ENCODE measurements at regions not wholly inside any gene's neighbourhood (a gene's known extent, or its start where the extent isn't known, plus 50 kb on each side); places are given as distances from the start of the nearest gene placed in this dataset.

DNA sequence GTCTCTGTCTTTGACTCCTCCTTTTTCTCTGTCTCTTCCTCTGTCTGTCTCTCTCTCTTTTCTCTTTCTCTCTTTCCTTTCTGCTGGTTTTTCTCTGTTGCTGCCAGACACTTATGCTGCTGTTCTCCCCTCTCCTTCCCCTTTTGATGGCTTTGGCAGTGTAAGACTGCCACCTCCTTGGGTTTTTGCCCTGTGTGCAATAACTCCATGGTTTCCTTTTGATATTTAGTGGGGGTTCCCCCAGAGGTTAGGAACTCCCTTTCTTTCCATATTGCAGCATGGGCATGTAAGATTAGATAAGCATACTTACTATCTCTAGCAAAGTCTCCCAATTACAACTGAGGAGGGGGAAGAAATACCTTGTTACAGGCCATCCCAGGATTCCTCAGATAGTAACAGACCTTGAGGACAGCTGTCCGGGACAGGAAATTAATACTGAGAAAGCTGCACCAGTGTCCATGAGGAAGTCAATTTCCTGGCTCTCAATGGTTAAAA is 333.8 kb upstream of the RBMY1B start:
- TF ChIP-seq, protein P1, sequence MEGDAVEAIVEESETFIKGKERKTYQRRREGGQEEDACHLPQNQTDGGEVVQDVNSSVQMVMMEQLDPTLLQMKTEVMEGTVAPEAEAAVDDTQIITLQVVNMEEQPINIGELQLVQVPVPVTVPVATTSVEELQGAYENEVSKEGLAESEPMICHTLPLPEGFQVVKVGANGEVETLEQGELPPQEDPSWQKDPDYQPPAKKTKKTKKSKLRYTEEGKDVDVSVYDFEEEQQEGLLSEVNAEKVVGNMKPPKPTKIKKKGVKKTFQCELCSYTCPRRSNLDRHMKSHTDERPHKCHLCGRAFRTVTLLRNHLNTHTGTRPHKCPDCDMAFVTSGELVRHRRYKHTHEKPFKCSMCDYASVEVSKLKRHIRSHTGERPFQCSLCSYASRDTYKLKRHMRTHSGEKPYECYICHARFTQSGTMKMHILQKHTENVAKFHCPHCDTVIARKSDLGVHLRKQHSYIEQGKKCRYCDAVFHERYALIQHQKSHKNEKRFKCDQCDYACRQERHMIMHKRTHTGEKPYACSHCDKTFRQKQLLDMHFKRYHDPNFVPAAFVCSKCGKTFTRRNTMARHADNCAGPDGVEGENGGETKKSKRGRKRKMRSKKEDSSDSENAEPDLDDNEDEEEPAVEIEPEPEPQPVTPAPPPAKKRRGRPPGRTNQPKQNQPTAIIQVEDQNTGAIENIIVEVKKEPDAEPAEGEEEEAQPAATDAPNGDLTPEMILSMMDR (conservative IDR thresholded peaks at IDR 0.05; ENCODE audit: low read length), result no peak
- no peak for TF ChIP-seq EZH2phosphoT487 (IDR thresholded peaks at IDR 0.05; ENCODE audit: borderline replicate concordance, low read depth, low read length)
